GM23248 (cell line): ENCODE measurements at regions not wholly inside any gene's neighbourhood (a gene's known extent, or its start where the extent isn't known, plus 50 kb on each side); places are given as distances from the start of the nearest gene placed in this dataset.

ENCODE experiments used
- DNase-seq: peaks from one replicate; pipeline ENCODE4 v3.0.0-alpha.2; 2015
- H2AFZ ChIP-seq: fragments of 200-600 bp; sonication (generic); 2 replicates; pipeline ENCODE4 v1.6.1; 2016; ENCODE audit warnings: antibody characterized with exemption
- H3F3A ChIP-seq: fragments of 200-600 bp; sonication (generic); 2 replicates; pipeline ENCODE4 v1.6.1; 2016; ENCODE audit warnings: mild to moderate bottlenecking, antibody characterized with exemption, mixed run types; ENCODE audit not compliant: insufficient read depth
- H3K27ac ChIP-seq: fragments of 200-600 bp; sonication (generic); 2 replicates; pipeline ENCODE4 v1.5.1; 2016; ENCODE audit warnings: mild to moderate bottlenecking
- H3K27me3 ChIP-seq: fragments of 200-600 bp; sonication (generic); replicated peaks from 2 replicates; pipeline ENCODE4 v1.6.1; 2016; ENCODE audit warnings: mild to moderate bottlenecking; ENCODE audit not compliant: insufficient read depth
- H3K36me3 ChIP-seq: fragments of 200-600 bp; sonication (generic); 2 replicates; pipeline ENCODE4 v1.6.1; 2016; ENCODE audit warnings: low read depth, mild to moderate bottlenecking
- H3K4me1 ChIP-seq: fragments of 200-600 bp; sonication (generic); 2 replicates; pipeline ENCODE4 v1.6.1; 2016; ENCODE audit warnings: mild to moderate bottlenecking; ENCODE audit not compliant: insufficient read depth
- H3K4me2 ChIP-seq: fragments of 200-600 bp; sonication (generic); one replicate; pipeline ENCODE4 v1.6.1; 2016; ENCODE audit warnings: mild to moderate bottlenecking; ENCODE audit not compliant: unreplicated experiment
- H3K4me3 ChIP-seq: fragments of 200-600 bp; sonication (generic); 2 replicates; pipeline ENCODE4 v1.5.1; 2016; ENCODE audit warnings: mild to moderate bottlenecking
- H3K79me2 ChIP-seq: fragments of 200-600 bp; sonication (generic); 2 replicates; pipeline ENCODE4 v1.6.1; 2016; ENCODE audit warnings: mild to moderate bottlenecking; ENCODE audit not compliant: insufficient read depth
- H3K9ac ChIP-seq: fragments of 200-600 bp; sonication (generic); 2 replicates; pipeline ENCODE4 v1.6.1; 2016; ENCODE audit warnings: mild to moderate bottlenecking
- H3K9me2 ChIP-seq: fragments of 200-600 bp; sonication (generic); 2 replicates; pipeline ENCODE4 v1.6.1; 2016; ENCODE audit warnings: mixed run types, mild to moderate bottlenecking, moderate library complexity; ENCODE audit not compliant: insufficient read depth
- H3K9me3 ChIP-seq: fragments of 200-600 bp; sonication (generic); one replicate; pipeline ENCODE4 v1.6.1; 2017; ENCODE audit warnings: low read depth
- H4K20me1 ChIP-seq: fragments of 200-600 bp; sonication (generic); 2 replicates; pipeline ENCODE4 v1.6.0; 2016; ENCODE audit not compliant: insufficient read depth
- EZH2 ChIP-seq: fragments of 200-600 bp; sonication (generic); IDR thresholded peaks from 2 replicates; pipeline ENCODE4 v1.6.1; 2018; ENCODE audit warnings: antibody characterized with exemption, mild to moderate bottlenecking; ENCODE audit not compliant: insufficient read depth, poor library complexity, severe bottlenecking
- EZH2phosphoT487 ChIP-seq: fragments of 200-600 bp; sonication (generic); IDR thresholded peaks from 2 replicates; pipeline ENCODE4 v1.6.1; 2018; ENCODE audit warnings: antibody characterized with exemption, moderate library complexity, mild to moderate bottlenecking, low read depth; ENCODE audit not compliant: insufficient read depth
- WGBS, 2 experiments: methylation state at CpG; one replicate each; pipeline ENCODE4 v1.1.6; 2015 to 2017; ENCODE audit warnings: low lambda C conversion rate in 2 of 2, low coverage in 1 of 2; ENCODE audit errors: missing lambda C conversion rate in 2 of 2; 5-methylcytosine and 5-hydroxymethylcytosine counted together
- in situ Hi-C: fragments of 300-500 bp; cut with MboI; formaldehyde crosslinking; loops from 2 replicates; pipeline ENCODE4 v1.15.0; 2020

DNA sequence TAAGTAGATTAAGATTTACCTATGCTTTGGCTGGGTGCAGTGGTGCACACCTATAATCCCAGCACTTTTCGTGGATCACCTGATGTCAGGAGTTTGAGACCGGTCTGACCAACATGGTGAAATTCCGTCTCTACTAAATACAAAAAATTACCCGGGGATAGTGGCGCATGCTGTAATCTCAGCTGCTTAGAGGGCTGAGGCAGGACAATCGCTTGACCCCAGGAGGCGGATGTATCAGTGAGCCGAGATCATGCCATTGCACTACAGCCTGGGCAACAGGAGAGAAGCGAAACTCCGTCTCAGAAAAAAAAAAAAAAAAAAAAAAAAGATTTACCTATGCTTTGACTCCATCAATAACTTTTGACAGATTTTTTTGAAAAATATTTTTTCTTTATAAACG is 267.1 kb upstream of the SEMA6A start:
- Histone ChIP-seq H3K4me1 (no peaks in the 10 kb centered on the region), H2AFZ (no peak overlapping the region), H3K4me3 (no peak overlapping the region), H3K4me2 (no peak overlapping the region), H3K9ac (no peak overlapping the region), H3K27me3 (no peaks in the 10 kb centered on the region), H3K27ac (no peak overlapping the region), H3K9me2 (0 out of 2 replicates have a peak, but pooled peaks cover 3% of the 10 kb centered on the region), H3K9me3 (no peaks in the 10 kb centered on the region), H3K36me3 (no peaks in the 10 kb centered on the region), H3F3A (no peaks in the 10 kb centered on the region), H4K20me1 (no peaks in the 10 kb centered on the region), H3K79me2 (no peaks in the 10 kb centered on the region)
- in situ Hi-C loops, result no loop called here
- 65 to 66% methylated on average over 11 of the region's 11 CpGs for WGBS, 2 experiments
- no peak for TF ChIP-seq EZH2
- TF ChIP-seq EZH2phosphoT487, result no peak
- no peak for DNase-seq

DNA sequence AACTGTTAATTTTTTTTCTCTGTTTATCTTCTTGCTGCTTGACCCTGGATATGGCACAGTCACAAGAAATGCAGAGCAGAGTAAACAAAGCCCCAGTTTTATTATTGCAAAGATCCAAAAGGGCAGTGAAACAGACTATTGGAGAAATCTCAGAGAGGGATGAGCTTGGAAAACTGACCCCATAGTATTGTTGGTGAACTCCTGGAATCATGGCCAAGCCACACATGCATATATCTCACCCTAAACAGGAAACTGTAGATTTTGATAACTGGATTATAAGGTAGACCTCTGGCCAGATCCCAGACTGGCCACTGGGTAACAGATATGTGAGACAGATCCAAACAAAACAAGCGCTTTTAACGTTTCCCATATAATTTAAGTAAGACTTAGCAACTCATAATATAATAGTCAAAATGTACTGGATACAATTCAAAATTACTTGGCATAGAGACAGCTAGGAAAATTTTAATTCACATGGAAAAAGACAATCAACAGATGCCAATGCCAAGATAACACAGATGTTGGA is 263.5 kb upstream of the SEMA6A start:
- H2AFZ ChIP-seq, result no peak overlapping the region
- no peak for TF ChIP-seq EZH2phosphoT487
- TF ChIP-seq EZH2, result no peak
- no peak overlapping the region for H3K9ac ChIP-seq
- no peaks in the 10 kb centered on the region for H3K27me3 ChIP-seq
- H3K27ac ChIP-seq, result no peak overlapping the region
- H3K4me2 ChIP-seq, result no peak overlapping the region
- in situ Hi-C loops, result no loop called here
- H3K79me2 ChIP-seq, result no peaks in the 10 kb centered on the region
- no peaks in the 10 kb centered on the region for H4K20me1 ChIP-seq
- 0 out of 2 replicates have a peak, but pooled peaks cover 3% of the 10 kb centered on the region for H3K9me2 ChIP-seq
- WGBS, 2 experiments, result 1 to 2% methylated on average over 2 of the region's 2 CpGs
- H3K4me3 ChIP-seq, result no peak overlapping the region
- H3K4me1 ChIP-seq, result no peaks in the 10 kb centered on the region
- no peak for DNase-seq
- H3K9me3 ChIP-seq, result no peaks in the 10 kb centered on the region
- H3K36me3 ChIP-seq, result no peaks in the 10 kb centered on the region
- no peaks in the 10 kb centered on the region for H3F3A ChIP-seq

DNA sequence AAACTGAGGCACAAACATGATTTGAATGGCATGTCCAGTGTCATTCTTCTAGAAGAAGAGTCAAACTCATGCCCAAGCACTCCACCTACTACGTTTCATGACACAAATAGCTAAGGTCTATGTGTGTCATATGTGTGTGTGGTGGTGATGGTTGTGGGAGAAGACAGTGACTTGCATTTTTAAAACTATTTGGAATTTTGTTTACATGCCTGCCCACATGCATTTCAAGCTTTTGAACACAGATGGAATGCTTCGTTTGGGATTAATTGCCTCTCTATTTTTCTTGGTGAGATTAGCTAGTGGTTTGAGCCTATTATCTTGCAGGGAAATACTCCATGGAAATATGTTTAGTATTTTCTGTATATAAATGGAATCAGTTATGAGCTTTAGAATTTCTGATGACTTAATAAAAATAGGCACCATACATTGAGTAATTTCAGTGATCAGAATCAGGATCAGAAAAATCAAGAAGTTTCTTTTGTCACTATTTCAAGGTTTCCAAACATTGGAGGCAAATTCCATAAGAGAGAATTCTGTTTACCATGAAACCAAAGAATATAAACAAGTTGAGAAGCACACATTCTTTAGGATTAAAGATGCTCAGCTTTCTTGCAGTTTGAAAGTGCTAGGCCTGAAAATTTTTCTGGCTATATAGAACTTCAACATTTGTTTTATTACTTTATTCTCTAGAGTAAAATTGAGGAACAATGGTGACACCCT is 260.3 kb upstream of the SEMA6A start:
- Histone ChIP-seq H3K27ac (no peak overlapping the region), H3K27me3 (no peaks in the 10 kb centered on the region), H3K79me2 (no peaks in the 10 kb centered on the region), H3K4me2 (no peak overlapping the region), H3K9ac (no peak overlapping the region), H2AFZ (no peak overlapping the region), H3K36me3 (no peaks in the 10 kb centered on the region), H3K9me3 (no peaks in the 10 kb centered on the region), H3F3A (no peaks in the 10 kb centered on the region), H3K9me2 (0 out of 2 replicates have a peak, but pooled peaks cover 3% of the 10 kb centered on the region), H4K20me1 (no peaks in the 10 kb centered on the region), H3K4me3 (no peak overlapping the region), H3K4me1 (no peaks in the 10 kb centered on the region)
- WGBS, 2 experiments, result 10 to 12% methylated on average over 2 of the region's 2 CpGs
- DNase-seq, result no peak
- in situ Hi-C loops, result no loop called here
- TF ChIP-seq EZH2 (no peak), EZH2phosphoT487 (no peak)

DNA sequence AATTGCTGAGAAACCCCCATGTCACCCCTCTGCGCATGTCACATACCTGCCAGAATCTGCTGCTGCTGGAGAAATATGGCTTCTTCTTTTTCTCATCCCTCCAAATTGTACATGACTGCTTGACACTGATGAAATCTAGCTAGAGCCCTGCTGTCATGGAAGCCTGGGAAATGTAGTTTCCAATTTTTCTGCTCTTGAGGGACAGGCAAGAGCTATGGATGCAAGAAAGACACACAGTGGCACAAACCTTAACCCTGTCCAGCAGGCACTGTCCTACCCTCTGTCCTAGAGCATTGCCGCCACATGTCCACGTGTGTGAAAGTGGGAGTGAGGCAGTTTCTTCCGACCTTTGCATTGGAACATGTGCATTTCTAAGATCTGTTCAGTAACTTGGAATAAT is 255.5 kb upstream of the SEMA6A start:
- no peaks in the 10 kb centered on the region for H4K20me1 ChIP-seq
- no peaks in the 10 kb centered on the region for H3K36me3 ChIP-seq
- no peak overlapping the region for H3K4me2 ChIP-seq
- no peaks in the 10 kb centered on the region for H3K9me3 ChIP-seq
- TF ChIP-seq EZH2phosphoT487, result no peak
- TF ChIP-seq EZH2, result no peak
- H3K9ac ChIP-seq, result no peak overlapping the region
- no peak overlapping the region for H3K27ac ChIP-seq
- H2AFZ ChIP-seq, result no peak overlapping the region
- H3F3A ChIP-seq, result no peaks in the 10 kb centered on the region
- no peak overlapping the region for H3K4me3 ChIP-seq
- H3K27me3 ChIP-seq, result no peaks in the 10 kb centered on the region
- no peaks in the 10 kb centered on the region for H3K79me2 ChIP-seq
- DNase-seq, result no peak
- in situ Hi-C loops, result no loop called here
- 39 to 47% methylated on average over 4 of the region's 4 CpGs for WGBS, 2 experiments
- H3K4me1 ChIP-seq, result no peaks in the 10 kb centered on the region
- no peaks in the 10 kb centered on the region for H3K9me2 ChIP-seq

DNA sequence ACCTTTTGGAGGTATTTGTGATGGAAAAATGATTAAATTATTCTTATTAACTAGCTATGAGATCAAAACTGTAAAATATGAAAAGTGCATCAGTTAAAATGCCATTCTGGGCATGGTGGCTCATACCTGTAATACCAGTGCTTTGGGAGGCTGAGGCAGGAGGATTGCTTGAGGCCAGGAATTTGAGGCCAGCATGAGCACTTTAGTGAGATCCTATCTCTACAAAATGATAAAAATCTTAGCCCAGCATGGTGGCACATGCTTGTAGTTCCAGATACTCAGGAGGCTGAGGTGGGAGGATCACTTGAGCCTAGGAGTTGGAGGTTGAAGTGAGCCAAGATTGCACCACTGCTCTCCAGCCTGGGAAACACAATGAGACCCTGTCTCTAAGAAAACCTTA is 252.5 kb upstream of the SEMA6A start:
- TF ChIP-seq EZH2, result no peak
- TF ChIP-seq EZH2phosphoT487, result no peak
- Histone ChIP-seq H3K79me2 (no peaks in the 10 kb centered on the region), H3K9me3 (no peaks in the 10 kb centered on the region), H3K4me2 (no peak overlapping the region), H3K9ac (no peak overlapping the region), H3K27me3 (no peaks in the 10 kb centered on the region), H4K20me1 (no peaks in the 10 kb centered on the region), H3K4me1 (no peaks in the 10 kb centered on the region), H3F3A (no peaks in the 10 kb centered on the region), H3K4me3 (no peak overlapping the region), H3K36me3 (no peaks in the 10 kb centered on the region), H3K27ac (no peak overlapping the region), H3K9me2 (no peaks in the 10 kb centered on the region), H2AFZ (no peak overlapping the region)
- DNase-seq, result no peak
- in situ Hi-C loops, result no loop called here
